GM23248 (cell line): ENCODE measurements at regions not wholly inside any gene's neighbourhood (a gene's known extent, or its start where the extent isn't known, plus 50 kb on each side); places are given as distances from the start of the nearest gene placed in this dataset.

Source experiments
- EZH2 ChIP-seq: fragments of 200-600 bp; sonication (generic); IDR thresholded peaks from 2 replicates; pipeline ENCODE4 v1.6.1; 2018; ENCODE audit warnings: antibody characterized with exemption, mild to moderate bottlenecking; ENCODE audit not compliant: insufficient read depth, poor library complexity, severe bottlenecking
- EZH2phosphoT487 ChIP-seq: fragments of 200-600 bp; sonication (generic); IDR thresholded peaks from 2 replicates; pipeline ENCODE4 v1.6.1; 2018; ENCODE audit warnings: antibody characterized with exemption, moderate library complexity, mild to moderate bottlenecking, low read depth; ENCODE audit not compliant: insufficient read depth

DNA sequence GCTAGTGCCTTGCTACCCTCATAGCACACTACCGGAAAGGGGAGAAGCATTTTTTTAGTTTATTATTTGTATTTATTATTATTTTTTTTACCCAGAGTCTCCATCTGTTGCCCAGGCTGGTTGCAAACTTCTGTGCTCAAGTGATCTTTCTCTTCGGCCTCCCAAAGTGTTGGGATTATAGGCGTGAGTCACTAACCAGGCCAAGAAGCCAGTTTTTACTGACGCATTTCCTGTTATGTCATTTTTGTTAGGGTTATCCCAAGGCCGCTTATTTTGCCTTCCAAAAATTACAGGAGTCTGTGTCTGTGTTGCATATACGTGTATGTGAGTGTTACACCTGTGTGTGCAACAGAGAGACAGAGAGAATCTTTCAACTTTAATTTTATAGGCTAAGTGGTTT, 404.5 kb downstream of the GBA3 start:
- no peak for TF ChIP-seq EZH2
- no peak for TF ChIP-seq EZH2phosphoT487
